HepG2 (cell line): ENCODE measurements at regions not wholly inside any gene's neighbourhood (a gene's known extent, or its start where the extent isn't known, plus 50 kb on each side); places are given as distances from the start of the nearest gene placed in this dataset.
A peak's percentile ranks its signal among the peaks of the same experiment; 100 is the strongest.

Experiments used
- CTCF ChIP-seq: sonication (generic); formaldehyde crosslinking; IDR thresholded peaks from 2 replicates; pipeline ENCODE4 v1.5.0; 2020; ENCODE audit warnings: mild to moderate bottlenecking, missing genetic modification reagents, moderate library complexity
- MTF2 ChIP-seq: sonication (generic); formaldehyde crosslinking; IDR thresholded peaks from 2 replicates; pipeline ENCODE4 v1.5.0; 2020; ENCODE audit warnings: missing genetic modification reagents, borderline replicate concordance
- PBX3 ChIP-seq: sonication (generic); formaldehyde crosslinking; IDR thresholded peaks from 2 replicates; pipeline ENCODE4 v1.8.1; 2023; ENCODE audit warnings: missing genetic modification reagents, inconsistent platforms, borderline replicate concordance
- RXRA ChIP-seq: sonication (generic); formaldehyde crosslinking; IDR thresholded peaks from 2 replicates; pipeline ENCODE4 v1.5.1; 2020; ENCODE audit warnings: missing genetic modification reagents
- SRSF9 ChIP-seq: fragments of 200-400 bp; formaldehyde crosslinking; IDR thresholded peaks from 2 replicates; pipeline ENCODE4 v1.6.1; 2018; ENCODE audit warnings: borderline replicate concordance, mild to moderate bottlenecking, low read depth, low read length; ENCODE audit not compliant: insufficient read depth, poor library complexity, severe bottlenecking
- XBP1 ChIP-seq: sonication (generic); formaldehyde crosslinking; IDR thresholded peaks from 2 replicates; pipeline ENCODE4 v1.5.0; 2020; ENCODE audit warnings: missing genetic modification reagents
- ZBTB7A ChIP-seq: sonication (generic); formaldehyde crosslinking; IDR thresholded peaks from 2 replicates; pipeline ENCODE4 v1.8.0; 2022; ENCODE audit warnings: mild to moderate bottlenecking, missing genetic modification reagents

- TF ChIP-seq XBP1 (no peak), RXRA (CRISPR knock-in tag) (no peak), CTCF (CRISPR knock-in tag) (peak; percentile 44), SRSF9 (no peak), PBX3 (CRISPR knock-in tag) (no peak), MTF2 (CRISPR knock-in tag) (no peak), ZBTB7A (CRISPR knock-in tag) (no peak)
These were observed 117.1 kb upstream of the DKK2 start for GRCh38 chr4:107153228-107153627.
